ENCODE measurements at regions not wholly inside any gene's neighbourhood (a gene's known extent, or its start where the extent isn't known, plus 50 kb on each side); places are given as distances from the start of the nearest gene placed in this dataset.

DNA sequence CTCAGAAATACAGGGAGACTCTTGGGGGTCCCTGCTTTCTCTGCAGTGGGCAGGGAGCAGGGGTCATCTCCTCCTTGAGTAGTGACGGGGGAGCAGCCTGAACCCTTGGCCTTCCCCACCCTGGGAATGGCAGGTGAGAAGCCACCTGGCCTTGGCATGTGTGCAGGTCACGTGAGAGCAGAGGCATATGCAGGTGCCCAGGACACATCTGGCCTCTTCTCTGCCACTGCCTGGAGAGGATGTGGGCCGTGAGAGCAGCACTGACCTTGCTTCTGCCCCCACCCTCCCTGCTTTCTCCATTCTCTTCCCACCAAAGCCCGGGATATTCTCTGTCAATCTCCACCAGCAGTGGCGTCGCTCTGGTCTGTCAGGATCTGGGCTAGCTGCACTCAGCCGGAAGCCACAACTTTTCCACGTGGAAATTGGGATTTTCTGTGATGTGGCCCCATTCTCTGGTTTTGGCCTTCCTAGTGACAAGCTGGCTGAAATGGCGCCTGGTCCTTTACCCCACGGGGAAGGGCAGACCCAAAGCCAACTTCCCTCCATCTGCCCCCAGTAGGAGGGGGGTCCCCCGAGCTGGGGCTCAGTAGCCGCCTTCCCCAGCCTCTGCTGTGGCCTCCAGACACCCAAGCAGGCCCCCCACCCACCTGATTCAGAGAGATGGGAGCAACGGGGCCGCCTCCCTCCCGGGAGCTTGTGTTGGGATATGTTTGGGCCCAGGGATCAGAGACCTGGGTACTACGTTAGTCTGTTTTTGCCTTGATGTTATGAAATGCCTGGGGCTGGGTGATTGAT, 70.4 kb upstream of the FCN1 start:
- Histone ChIP-seq H3K4me1 (ENCODE audit: control insufficient read depth in 1 of 2, insufficient read depth in 2 of 2, low read length in 2 of 2) (no peaks in the 10 kb centered on the region), H3K36me3 (ENCODE audit: control insufficient read depth in 1 of 2, insufficient read depth in 2 of 2, low read length in 2 of 2) (no peaks in the 10 kb centered on the region), H4K20me1 (ENCODE audit: insufficient read depth) (no peaks in the 10 kb centered on the region), H3K9me2 (ENCODE audit: insufficient read depth) (no peaks in the 10 kb centered on the region), H3K9ac (ENCODE audit: low read length) (no peak overlapping the region), H3K27me3 (ENCODE audit: insufficient read depth, low read length) (peaks cover 5% of the 10 kb centered on the region; the same call in 1 of the 2 replicates), H2AFZ (ENCODE audit: low read depth, low read length, poor library complexity, severe bottlenecking) (no peak overlapping the region), H3K79me2 (ENCODE audit: insufficient read depth, low read length) (no peaks in the 10 kb centered on the region), H3K9me3 (ENCODE audit: control insufficient read depth in 1 of 2, insufficient read depth in 1 of 2, low read depth in 1 of 2, low read length in 2 of 2) (no peaks in the 10 kb centered on the region), H3K27ac (ENCODE audit: low read depth, low read length) (no peak overlapping the region), H3K4me3 (replicated peaks in 1 of 2; ENCODE audit: low read depth in 1 of 2, low read length in 2 of 2) (no peak overlapping the region), H3K4me2 (ENCODE audit: low read length) (no peak overlapping the region)
- ChIA-PET CTCF (interaction anchor here (0.6 kb wide), 1 partner anchor 19 kb away, joined by 5 read pairs; no protein-coding TSS in a partner anchor), RAD21 (ENCODE audit: low non-redundant PET in 1 of 2, low total read pairs in 2 of 2, uncharacterized antibody in 2 of 2, unreplicated experiment in 2 of 2) (no interaction called here), POLR2A (no interaction called here)
- DNase-seq (ENCODE audit: low read depth, low spot score) (no peak), ATAC-seq (no peak)
- BruUV-seq (replicated peaks): no TSS peak
- TF ChIP-seq EZH2 (IDR thresholded peaks at IDR 0.05): no peak
- TF ChIP-seq ELF1 (IDR thresholded peaks at IDR 0.05; ENCODE audit: borderline replicate concordance, low read depth): no peak
- TF ChIP-seq, protein P1, sequence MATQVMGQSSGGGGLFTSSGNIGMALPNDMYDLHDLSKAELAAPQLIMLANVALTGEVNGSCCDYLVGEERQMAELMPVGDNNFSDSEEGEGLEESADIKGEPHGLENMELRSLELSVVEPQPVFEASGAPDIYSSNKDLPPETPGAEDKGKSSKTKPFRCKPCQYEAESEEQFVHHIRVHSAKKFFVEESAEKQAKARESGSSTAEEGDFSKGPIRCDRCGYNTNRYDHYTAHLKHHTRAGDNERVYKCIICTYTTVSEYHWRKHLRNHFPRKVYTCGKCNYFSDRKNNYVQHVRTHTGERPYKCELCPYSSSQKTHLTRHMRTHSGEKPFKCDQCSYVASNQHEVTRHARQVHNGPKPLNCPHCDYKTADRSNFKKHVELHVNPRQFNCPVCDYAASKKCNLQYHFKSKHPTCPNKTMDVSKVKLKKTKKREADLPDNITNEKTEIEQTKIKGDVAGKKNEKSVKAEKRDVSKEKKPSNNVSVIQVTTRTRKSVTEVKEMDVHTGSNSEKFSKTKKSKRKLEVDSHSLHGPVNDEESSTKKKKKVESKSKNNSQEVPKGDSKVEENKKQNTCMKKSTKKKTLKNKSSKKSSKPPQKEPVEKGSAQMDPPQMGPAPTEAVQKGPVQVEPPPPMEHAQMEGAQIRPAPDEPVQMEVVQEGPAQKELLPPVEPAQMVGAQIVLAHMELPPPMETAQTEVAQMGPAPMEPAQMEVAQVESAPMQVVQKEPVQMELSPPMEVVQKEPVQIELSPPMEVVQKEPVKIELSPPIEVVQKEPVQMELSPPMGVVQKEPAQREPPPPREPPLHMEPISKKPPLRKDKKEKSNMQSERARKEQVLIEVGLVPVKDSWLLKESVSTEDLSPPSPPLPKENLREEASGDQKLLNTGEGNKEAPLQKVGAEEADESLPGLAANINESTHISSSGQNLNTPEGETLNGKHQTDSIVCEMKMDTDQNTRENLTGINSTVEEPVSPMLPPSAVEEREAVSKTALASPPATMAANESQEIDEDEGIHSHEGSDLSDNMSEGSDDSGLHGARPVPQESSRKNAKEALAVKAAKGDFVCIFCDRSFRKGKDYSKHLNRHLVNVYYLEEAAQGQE (IDR thresholded peaks at IDR 0.05; ENCODE audit: low read depth): no peak
- no peak for TF ChIP-seq EGR1 (IDR thresholded peaks at IDR 0.05; ENCODE audit: low read depth)
- TF ChIP-seq FOSL1 (IDR thresholded peaks at IDR 0.05; ENCODE audit: low read depth): no peak
- TF ChIP-seq, protein P2, sequence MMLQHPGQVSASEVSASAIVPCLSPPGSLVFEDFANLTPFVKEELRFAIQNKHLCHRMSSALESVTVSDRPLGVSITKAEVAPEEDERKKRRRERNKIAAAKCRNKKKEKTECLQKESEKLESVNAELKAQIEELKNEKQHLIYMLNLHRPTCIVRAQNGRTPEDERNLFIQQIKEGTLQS (IDR thresholded peaks at IDR 0.05): no peak
- TF ChIP-seq ZNF274 (IDR thresholded peaks at IDR 0.05; ENCODE audit: low read depth, low read length): no peak
- TF ChIP-seq SP1 (IDR thresholded peaks at IDR 0.05; ENCODE audit: low read depth): no peak
- TF ChIP-seq, protein P3, sequence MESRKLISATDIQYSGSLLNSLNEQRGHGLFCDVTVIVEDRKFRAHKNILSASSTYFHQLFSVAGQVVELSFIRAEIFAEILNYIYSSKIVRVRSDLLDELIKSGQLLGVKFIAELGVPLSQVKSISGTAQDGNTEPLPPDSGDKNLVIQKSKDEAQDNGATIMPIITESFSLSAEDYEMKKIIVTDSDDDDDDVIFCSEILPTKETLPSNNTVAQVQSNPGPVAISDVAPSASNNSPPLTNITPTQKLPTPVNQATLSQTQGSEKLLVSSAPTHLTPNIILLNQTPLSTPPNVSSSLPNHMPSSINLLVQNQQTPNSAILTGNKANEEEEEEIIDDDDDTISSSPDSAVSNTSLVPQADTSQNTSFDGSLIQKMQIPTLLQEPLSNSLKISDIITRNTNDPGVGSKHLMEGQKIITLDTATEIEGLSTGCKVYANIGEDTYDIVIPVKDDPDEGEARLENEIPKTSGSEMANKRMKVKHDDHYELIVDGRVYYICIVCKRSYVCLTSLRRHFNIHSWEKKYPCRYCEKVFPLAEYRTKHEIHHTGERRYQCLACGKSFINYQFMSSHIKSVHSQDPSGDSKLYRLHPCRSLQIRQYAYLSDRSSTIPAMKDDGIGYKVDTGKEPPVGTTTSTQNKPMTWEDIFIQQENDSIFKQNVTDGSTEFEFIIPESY (IDR thresholded peaks at IDR 0.05; ENCODE audit: extremely low read depth, insufficient replicate concordance, low read length): no peak
- no peak for TF ChIP-seq ZFX (IDR thresholded peaks at IDR 0.05)
- TF ChIP-seq POLR2A (IDR thresholded peaks at IDR 0.05; ENCODE audit: borderline replicate concordance, extremely low read depth, insufficient read depth, insufficient read length): no peak
- TF ChIP-seq RAD21 (IDR thresholded peaks at IDR 0.05; ENCODE audit: low read depth): no peak
- intact Hi-C loops (cut with micrococcal nuclease): loop anchor here (10.0 kb wide), 1 partner anchor 293 kb away; no protein-coding TSS in a partner anchor

All from HCT116 (cell line).